Fibroblast of villous mesenchyme (primary cell): ENCODE measurements at regions not wholly inside any gene's neighbourhood (a gene's known extent, or its start where the extent isn't known, plus 50 kb on each side); places are given as distances from the start of the nearest gene placed in this dataset.
"Not testable (repeated sequence)": the region's sequence is repeated elsewhere in the genome, so short reads cannot be mapped to it uniquely, and the experiment has no call there.

Source experiments
- DNase-seq: peaks from one replicate; pipeline ENCODE4 v3.0.0-alpha.2; 2010; ENCODE audit warnings: low read depth
- H3K4me3 ChIP-seq: 2 replicates; pipeline ENCODE4 v1.5.1; 2011; ENCODE audit warnings: low read depth, mild to moderate bottlenecking, low read length
- TF ChIP-seq, protein P1 (sequence below): IDR thresholded peaks from 2 replicates; pipeline ENCODE4 v1.5.1; 2012; ENCODE audit warnings: low read depth, mild to moderate bottlenecking, low read length; ENCODE audit not compliant: insufficient read depth

DNA sequence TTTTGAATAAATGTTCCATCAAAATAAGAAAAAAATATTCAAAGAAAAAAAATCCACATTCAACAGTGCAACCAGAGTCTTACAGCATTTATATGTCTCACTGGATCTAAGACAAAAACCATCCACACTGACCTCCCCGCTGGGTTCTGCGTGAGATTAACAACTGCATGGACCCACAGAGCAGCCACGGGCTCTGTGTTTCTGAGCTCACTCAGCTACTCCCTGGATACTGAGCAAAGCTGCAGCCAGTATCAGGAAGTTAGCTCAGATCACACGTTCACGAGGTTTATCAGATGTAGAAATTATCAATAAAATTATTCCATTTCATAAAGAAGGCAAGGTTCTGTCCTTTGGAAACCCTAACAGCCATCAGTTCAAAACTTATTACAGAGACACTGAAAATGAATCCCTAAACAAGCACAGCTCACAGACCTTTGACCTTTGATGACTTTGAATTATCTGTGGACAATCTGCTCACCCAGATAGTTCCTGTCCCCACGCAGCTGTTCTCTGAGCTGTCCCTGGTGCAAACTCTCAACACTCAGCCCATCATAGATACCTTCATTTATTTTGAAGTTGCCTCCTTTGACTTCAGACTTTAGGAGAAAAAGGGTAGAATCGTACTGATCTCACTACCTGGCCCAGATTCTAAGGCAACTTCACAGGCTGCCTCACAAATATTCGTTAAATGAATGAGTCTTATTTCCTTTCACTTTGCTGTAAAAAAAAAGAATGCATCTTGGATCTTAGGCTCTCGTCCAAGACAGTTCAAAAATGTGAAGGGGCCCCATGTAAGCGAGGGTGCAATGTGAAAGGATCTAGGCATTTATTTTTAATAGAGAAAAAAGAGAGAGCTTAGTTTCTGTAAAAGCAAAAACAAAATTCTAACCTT is 67.7 kb upstream of the SVIL start:
- DNase-seq = no peak
- H3K4me3 ChIP-seq = no peak overlapping the region
- TF ChIP-seq, protein P1, sequence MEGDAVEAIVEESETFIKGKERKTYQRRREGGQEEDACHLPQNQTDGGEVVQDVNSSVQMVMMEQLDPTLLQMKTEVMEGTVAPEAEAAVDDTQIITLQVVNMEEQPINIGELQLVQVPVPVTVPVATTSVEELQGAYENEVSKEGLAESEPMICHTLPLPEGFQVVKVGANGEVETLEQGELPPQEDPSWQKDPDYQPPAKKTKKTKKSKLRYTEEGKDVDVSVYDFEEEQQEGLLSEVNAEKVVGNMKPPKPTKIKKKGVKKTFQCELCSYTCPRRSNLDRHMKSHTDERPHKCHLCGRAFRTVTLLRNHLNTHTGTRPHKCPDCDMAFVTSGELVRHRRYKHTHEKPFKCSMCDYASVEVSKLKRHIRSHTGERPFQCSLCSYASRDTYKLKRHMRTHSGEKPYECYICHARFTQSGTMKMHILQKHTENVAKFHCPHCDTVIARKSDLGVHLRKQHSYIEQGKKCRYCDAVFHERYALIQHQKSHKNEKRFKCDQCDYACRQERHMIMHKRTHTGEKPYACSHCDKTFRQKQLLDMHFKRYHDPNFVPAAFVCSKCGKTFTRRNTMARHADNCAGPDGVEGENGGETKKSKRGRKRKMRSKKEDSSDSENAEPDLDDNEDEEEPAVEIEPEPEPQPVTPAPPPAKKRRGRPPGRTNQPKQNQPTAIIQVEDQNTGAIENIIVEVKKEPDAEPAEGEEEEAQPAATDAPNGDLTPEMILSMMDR = no peak

- TF ChIP-seq, protein P1 = no peak
- DNase-seq = no peak
- H3K4me3 ChIP-seq = no peak overlapping the region
These were observed 66.5 kb upstream of the SVIL start for GRCh38 chr10:29701306-29701705.

DNA sequence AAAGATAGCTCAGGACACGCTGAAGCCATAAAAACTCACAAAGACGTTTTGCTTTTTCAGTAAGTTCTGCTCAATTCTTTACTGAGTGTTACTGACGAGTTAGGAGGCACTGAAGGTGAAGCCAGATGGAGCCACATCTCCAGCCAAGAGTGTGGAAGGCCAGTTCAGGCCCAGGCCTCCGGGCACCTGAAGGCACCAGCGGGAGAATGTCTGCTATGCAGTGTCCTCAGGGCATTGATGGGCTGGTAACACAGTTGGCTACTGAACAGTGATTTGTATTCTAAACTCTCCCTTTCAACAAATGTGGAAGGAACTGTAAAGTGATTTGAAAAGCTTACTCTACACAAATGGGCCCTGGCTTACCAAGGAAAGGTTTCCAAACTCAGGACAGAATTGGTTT is 64.8 kb upstream of the SVIL start:
- TF ChIP-seq, protein P1 = no peak
- no peak for DNase-seq
- no peak overlapping the region for H3K4me3 ChIP-seq

DNA sequence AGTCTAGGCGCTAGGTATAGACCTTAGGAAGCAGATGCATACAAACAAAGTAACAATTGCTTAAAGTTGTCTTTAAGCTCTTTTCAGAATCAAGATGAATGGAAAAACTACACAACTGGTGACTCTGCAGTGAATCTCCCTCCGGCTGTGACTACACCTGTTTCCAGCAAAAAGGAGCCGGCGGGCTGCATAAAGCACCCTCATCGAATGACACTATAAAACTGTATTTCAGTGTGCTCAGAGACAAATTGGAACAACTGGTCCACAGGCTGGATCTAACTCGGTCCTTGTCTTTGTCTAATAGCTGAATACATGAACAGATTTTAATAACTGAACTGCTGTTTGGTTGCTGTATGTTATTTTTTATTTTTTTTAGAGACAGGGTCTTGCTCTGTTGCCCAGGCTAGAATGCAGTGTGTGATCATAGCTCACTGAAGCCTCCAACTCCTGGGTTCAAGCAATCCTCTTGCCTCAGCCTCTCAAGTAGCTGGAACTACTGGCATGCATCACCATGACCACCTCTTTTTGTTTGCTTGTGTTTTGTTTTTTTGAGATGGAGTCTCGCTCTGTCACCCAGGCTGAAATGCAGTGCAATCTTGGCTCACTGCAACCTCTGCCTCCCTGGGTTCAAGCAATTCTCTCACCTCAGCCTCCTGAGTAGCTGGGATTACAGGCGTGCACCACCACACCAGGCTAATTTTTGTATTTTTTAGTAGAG is 64.2 kb upstream of the SVIL start:
- no peak overlapping the region for H3K4me3 ChIP-seq
- DNase-seq = no peak
- TF ChIP-seq, protein P1 = no peak

DNA sequence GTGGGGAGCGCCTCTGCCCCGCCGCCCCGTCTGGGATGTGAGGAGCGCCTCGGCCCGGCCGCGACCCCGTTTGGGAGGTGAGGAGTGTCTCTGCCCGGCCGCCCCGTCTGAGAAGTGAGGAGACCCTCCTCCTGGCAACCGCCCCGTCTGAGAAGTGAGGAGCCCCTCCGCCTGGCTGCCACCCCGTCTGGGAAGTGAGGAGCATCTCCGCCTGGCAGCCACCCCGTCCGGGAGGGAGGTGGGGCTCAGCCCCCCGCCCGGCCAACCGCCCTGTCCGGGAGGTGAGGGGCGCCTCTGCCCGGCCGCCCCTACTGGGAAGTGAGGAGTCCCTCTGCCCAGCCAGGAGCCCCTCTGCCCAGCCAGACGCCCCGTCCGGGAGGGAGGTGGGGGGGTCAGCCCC is 61.8 kb upstream of the SVIL start:
- not testable (repeated sequence) for DNase-seq, H3K4me3 ChIP-seq

GRCh38 chr10:29694121-29694520 is 59.4 kb upstream of the SVIL start:
- DNase-seq = no peak
- H3K4me3 ChIP-seq = no peak overlapping the region
- TF ChIP-seq, protein P1 = no peak

- TF ChIP-seq, protein P1 = no peak
- H3K4me3 ChIP-seq = no peak overlapping the region
- no peak for DNase-seq
These were observed 57.4 kb upstream of the SVIL start for GRCh38 chr10:29692121-29692539.
